H1 (cell line): ENCODE measurements at regions not wholly inside any gene's neighbourhood (a gene's known extent, or its start where the extent isn't known, plus 50 kb on each side); places are given as distances from the start of the nearest gene placed in this dataset.

ENCODE experiments used
- CTCF ChIA-PET: fragments of 300-600 bp; sonication (Branson Sonifier 250); formaldehyde crosslinking; loops from one replicate; lab custom pipeline; 2021; ENCODE audit not compliant: partially characterized antibody; lab: Charles Lee
- POLR2A ChIA-PET: fragments of 300-600 bp; sonication (Branson Sonifier 250); formaldehyde crosslinking; loops from one replicate; lab custom pipeline; 2021; ENCODE audit warnings: inconsistent platforms; ENCODE audit not compliant: partially characterized antibody; lab: Charles Lee
- DNase-seq, 2 experiments: peaks; one replicate each; pipeline versions ENCODE4 v3.0.0 to v3.0.0-alpha.2; 2010 to 2022; ENCODE audit warnings: low spot score in 2 of 2, low read depth in 1 of 2, mixed read lengths in 1 of 2
- FAIRE-seq: peaks from 2 replicates; lab custom pipeline; 2011; peaks lifted over from hg19 to GRCh38; lab: Jason Lieb, UNC
- H2AFZ ChIP-seq: 2 replicates; pipeline ENCODE4 v1.8.1; 2012; ENCODE audit warnings: low read length, inconsistent platforms
- H2AK5ac ChIP-seq: 2 replicates; pipeline ENCODE4 v1.6.1; 2013; ENCODE audit warnings: low read depth, low read length
- H2BK120ac ChIP-seq: replicated peaks from 2 replicates; pipeline ENCODE3; 2013; ENCODE audit warnings: low read depth, low read length, inconsistent platforms
- H2BK12ac ChIP-seq: 2 replicates; pipeline ENCODE4 v1.6.1; 2013; ENCODE audit warnings: low read depth, low read length
- H2BK15ac ChIP-seq: 2 replicates; pipeline ENCODE4 v1.6.1; 2013; ENCODE audit warnings: low read length
- H2BK20ac ChIP-seq: 2 replicates; pipeline ENCODE4 v1.6.1; 2013; ENCODE audit warnings: low read length
- H2BK5ac ChIP-seq: 2 replicates; pipeline ENCODE4 v1.6.1; 2013; ENCODE audit warnings: low read depth, low read length
- H3K14ac ChIP-seq: 2 replicates; pipeline ENCODE4 v1.6.1; 2013; ENCODE audit warnings: inconsistent platforms; ENCODE audit not compliant: insufficient read length
- H3K18ac ChIP-seq: 2 replicates; pipeline ENCODE4 v1.6.1; 2013; ENCODE audit warnings: low read length; ENCODE audit errors: extremely low read depth
- H3K23ac ChIP-seq: 2 replicates; pipeline ENCODE4 v1.6.1; 2013; ENCODE audit warnings: inconsistent platforms; ENCODE audit not compliant: insufficient read length
- H3K23me2 ChIP-seq: 2 replicates; pipeline ENCODE4 v1.6.1; 2013; ENCODE audit warnings: low read depth, low read length
- H3K27ac ChIP-seq: 2 replicates; pipeline ENCODE4 v1.6.1; 2011; ENCODE audit warnings: low read depth, low read length, inconsistent platforms
- H3K27me3 ChIP-seq, 4 experiments: replicated peaks in 1 of 4; 1 replicate in 1 of 4; 2 replicates in 3 of 4; pipeline versions ENCODE4 v1.6.1 to v1.8.1; 2011 to 2013; ENCODE audit warnings: low read length in 3 of 4, mild to moderate bottlenecking in 3 of 4, inconsistent platforms in 2 of 4, mixed read lengths in 2 of 4, moderate library complexity in 1 of 4; ENCODE audit not compliant: control insufficient read depth in 3 of 4, insufficient read depth in 3 of 4; ENCODE audit errors: extremely low read depth in 1 of 4
- H3K36me3 ChIP-seq, 4 experiments: 2 replicates each; pipeline versions ENCODE4 v1.6.1 to v1.8.1; 2011 to 2013; ENCODE audit warnings: mild to moderate bottlenecking in 4 of 4, low read length in 3 of 4, moderate library complexity in 2 of 4, control low read depth in 1 of 4, inconsistent platforms in 1 of 4; ENCODE audit not compliant: insufficient read depth in 4 of 4, control insufficient read depth in 2 of 4
- H3K4ac ChIP-seq: replicated peaks from 2 replicates; pipeline ENCODE3; 2013; ENCODE audit warnings: low read length, low read depth, mixed read lengths, inconsistent platforms; ENCODE audit not compliant: insufficient read length
- H3K4me1 ChIP-seq, 4 experiments: replicated peaks in 1 of 4; 1 replicate in 1 of 4; 2 replicates in 3 of 4; pipeline versions ENCODE4 v1.6.1 to v1.8.1; 2011 to 2013; ENCODE audit warnings: low read length in 3 of 4, inconsistent platforms in 2 of 4, mixed read lengths in 1 of 4; ENCODE audit not compliant: insufficient read depth in 4 of 4, control insufficient read depth in 3 of 4
- H3K4me2 ChIP-seq, 2 experiments: 2 replicates each; pipeline versions ENCODE4 v1.6.1 to v1.8.1; 2011 to 2013; ENCODE audit warnings: low read depth in 2 of 2, low read length in 2 of 2, control low read depth in 1 of 2, inconsistent platforms in 1 of 2, mild to moderate bottlenecking in 1 of 2; ENCODE audit not compliant: insufficient read depth in 1 of 2
- H3K4me3 ChIP-seq, 4 experiments: fragments of 200-600, 300-600 bp in 1 of 4; sonication (generic), shearing (Covaris generic), sonication (Bioruptor Twin) in 1 of 4; 2 replicates each; pipeline versions ENCODE4 v1.5.1 to v1.8.1; 2011 to 2016; ENCODE audit warnings: low read length in 4 of 4, low read depth in 3 of 4, control low read depth in 2 of 4, inconsistent platforms in 2 of 4, mild to moderate bottlenecking in 2 of 4, mixed read lengths in 1 of 4, moderate library complexity in 1 of 4; ENCODE audit not compliant: insufficient read depth in 2 of 4; ENCODE audit errors: extremely low read depth in 1 of 4
- H3K56ac ChIP-seq: replicated peaks from 2 replicates; pipeline ENCODE3; 2013; ENCODE audit warnings: low read depth, mild to moderate bottlenecking, mixed read lengths, low read length, inconsistent platforms; ENCODE audit not compliant: insufficient read length
- H3K79me1 ChIP-seq: 2 replicates; pipeline ENCODE4 v1.6.1; 2013; ENCODE audit warnings: low read depth, low read length, control low read depth
- H3K79me2 ChIP-seq, 2 experiments: 2 replicates each; pipeline versions ENCODE4 v1.6.1 to v1.8.1; 2012 to 2013; ENCODE audit warnings: low read length in 2 of 2, mild to moderate bottlenecking in 2 of 2, inconsistent platforms in 1 of 2; ENCODE audit not compliant: insufficient read depth in 2 of 2, control insufficient read depth in 1 of 2
- H3K9ac ChIP-seq, 4 experiments: replicated peaks in 1 of 4; 1 replicate in 1 of 4; 2 replicates in 3 of 4; pipeline versions ENCODE4 v1.6.1 to v1.8.1; 2011 to 2013; ENCODE audit warnings: low read depth in 3 of 4, low read length in 3 of 4, control low read depth in 2 of 4, mild to moderate bottlenecking in 2 of 4, moderate library complexity in 2 of 4, inconsistent platforms in 1 of 4; ENCODE audit errors: extremely low read depth in 1 of 4
- H3K9me3 ChIP-seq, 2 experiments: 2 replicates each; pipeline versions ENCODE4 v1.6.1 to v1.8.1; 2012 to 2013; ENCODE audit warnings: mild to moderate bottlenecking in 2 of 2, moderate library complexity in 2 of 2, control low read depth in 1 of 2, inconsistent platforms in 1 of 2, low read depth in 1 of 2, low read length in 1 of 2, mixed read lengths in 1 of 2; ENCODE audit not compliant: insufficient read depth in 2 of 2
- H4K20me1 ChIP-seq, 2 experiments: replicated peaks in 1 of 2; 2 replicates each; pipeline versions ENCODE3 to v1.8.1; 2011 to 2013; ENCODE audit warnings: inconsistent platforms in 2 of 2, low read length in 2 of 2, mild to moderate bottlenecking in 1 of 2; ENCODE audit not compliant: insufficient read depth in 2 of 2, control insufficient read depth in 1 of 2
- H4K5ac ChIP-seq: 2 replicates; pipeline ENCODE4 v1.6.1; 2013; ENCODE audit warnings: low read length, low read depth, mixed read lengths, inconsistent platforms; ENCODE audit not compliant: insufficient read length
- H4K8ac ChIP-seq: 2 replicates; pipeline ENCODE4 v1.8.0; 2013; ENCODE audit warnings: mild to moderate bottlenecking, moderate library complexity, low read length, inconsistent platforms; ENCODE audit not compliant: insufficient read depth; ENCODE audit errors: extremely low read depth
- H4K91ac ChIP-seq: replicated peaks from 2 replicates; pipeline ENCODE3; 2013; ENCODE audit warnings: low read length, mixed read lengths, inconsistent platforms; ENCODE audit not compliant: insufficient read length
- BACH1 ChIP-seq: IDR thresholded peaks from 2 replicates; pipeline ENCODE4 v1.6.1; 2012; ENCODE audit warnings: low read length, improper control_type of control experiment
- CBX5 ChIP-seq: fragments of 300-800, 300-1000 bp; sonication (generic); IDR thresholded peaks from 2 replicates; pipeline ENCODE4 v1.7.1; 2016; ENCODE audit warnings: antibody characterized with exemption, low read length, low read depth
- CEBPB ChIP-seq: IDR thresholded peaks from 2 replicates; pipeline ENCODE4 v1.6.1; 2012; ENCODE audit warnings: low read depth, low read length
- CTBP2 ChIP-seq: IDR thresholded peaks from 2 replicates; pipeline ENCODE4 v1.7.0; 2011; ENCODE audit warnings: borderline replicate concordance, mild to moderate bottlenecking, moderate library complexity, mixed read lengths, low read length; ENCODE audit not compliant: insufficient read depth, insufficient read length
- EGR1 ChIP-seq: IDR thresholded peaks from 2 replicates; pipeline ENCODE4 v1.6.1; 2011; ENCODE audit warnings: low read depth, low read length, borderline replicate concordance
- EZH2 ChIP-seq: fragments of 200-600 bp; sonication (generic); IDR thresholded peaks from 2 replicates; pipeline ENCODE4 v1.7.1; 2012; ENCODE audit warnings: low read depth, mild to moderate bottlenecking, moderate library complexity, low read length, inconsistent platforms; ENCODE audit not compliant: severe bottlenecking
- SIRT6 ChIP-seq: IDR thresholded peaks from one replicate; pipeline ENCODE4 v1.7.1; 2012; ENCODE audit warnings: low read length, inconsistent platforms
- SP1 ChIP-seq: IDR thresholded peaks from 2 replicates; pipeline ENCODE4 v1.6.1; 2011; ENCODE audit warnings: low read depth, low read length
- TAF1 ChIP-seq: IDR thresholded peaks from 2 replicates; pipeline ENCODE4 v1.6.1; 2011; ENCODE audit warnings: mild to moderate bottlenecking, low read depth, low read length
- TBP ChIP-seq: IDR thresholded peaks from 2 replicates; pipeline ENCODE4 v1.6.1; 2011; ENCODE audit warnings: low read depth, low read length, improper control_type of control experiment
- TCF12 ChIP-seq: IDR thresholded peaks from 2 replicates; pipeline ENCODE4 v1.6.1; 2011; ENCODE audit warnings: low read depth, mild to moderate bottlenecking, low read length
- TEAD4 ChIP-seq: IDR thresholded peaks from 2 replicates; pipeline ENCODE4 v1.6.1; 2012; ENCODE audit warnings: low read depth, low read length, inconsistent platforms, mixed read lengths
- ZNF274 ChIP-seq: IDR thresholded peaks from 2 replicates; pipeline ENCODE4 v1.7.0; 2012; ENCODE audit warnings: low read length, borderline replicate concordance; ENCODE audit errors: extremely low read depth
- WGBS, 2 experiments: shearing (Covaris generic) in 1 of 2; methylation state at CpG; one replicate each; pipeline versions ENCODE4 v1.1.6 to v1.1.7; 2013 to 2015; ENCODE audit warnings: low lambda C conversion rate in 2 of 2, mixed read lengths in 2 of 2, inconsistent platforms in 1 of 2, low coverage in 1 of 2, missing lambda C conversion rate in 1 of 2; ENCODE audit not compliant: insufficient replicate concordance in 2 of 2, insufficient coverage in 1 of 2, insufficient read length in 1 of 2; ENCODE audit errors: extremely low coverage in 1 of 2, missing lambda C conversion rate in 1 of 2; 5-methylcytosine and 5-hydroxymethylcytosine counted together

GRCh38 chr11:111443032-111443431 is 64.0 kb upstream of the POU2AF1 start:
- no peak for FAIRE-seq
- H2BK20ac ChIP-seq = no peak overlapping the region
- no peak overlapping the region for H3K14ac ChIP-seq
- H3K79me2 ChIP-seq = no peaks in the 10 kb centered on the region
- H2AK5ac ChIP-seq = no peak overlapping the region
- H3K4ac ChIP-seq = no peak overlapping the region
- H3K23me2 ChIP-seq = peaks cover 2% of the 10 kb centered on the region; the same call in 1 of the 2 replicates
- POLR2A ChIA-PET = interaction anchor here (0.6 kb wide), 1 partner anchor 139 kb away, joined by 5 read pairs; no protein-coding TSS in a partner anchor
- H3K79me1 ChIP-seq = no peaks in the 10 kb centered on the region
- no peak overlapping the region for H3K4me3 ChIP-seq
- 0 out of 7 replicates have a peak, but pooled peaks cover 0 to 2% (median 0%) of the 10 kb centered on the region in 4 experiments for H3K27me3 ChIP-seq
- H2BK15ac ChIP-seq = no peak overlapping the region
- CTCF ChIA-PET = interaction anchor here (1.0 to 5.5 kb wide), 2 partner anchors 10 to 13 kb away, joined by 5 to 72 read pairs; no protein-coding TSS in a partner anchor
- H3K4me2 ChIP-seq = no peak overlapping the region
- H2AFZ ChIP-seq = no peak overlapping the region
- H3K27ac ChIP-seq = no peak overlapping the region
- H3K4me1 ChIP-seq = peaks cover 0 to 1% (median 0%) of the 10 kb centered on the region in 4 experiments; a peak in 2 of 7 replicates
- H4K20me1 ChIP-seq = no peaks in the 10 kb centered on the region
- 88% methylated on average over 2 of the region's 2 CpGs; no CpG with 5 or more reads in 1 of the 2 experiments for WGBS, 2 experiments
- no peak overlapping the region for H3K18ac ChIP-seq
- no peak overlapping the region for H3K9ac ChIP-seq
- H2BK5ac ChIP-seq = no peak overlapping the region
- H4K91ac ChIP-seq = no peak overlapping the region
- DNase-seq = no peak
- H3K9me3 ChIP-seq = no peaks in the 10 kb centered on the region
- no peak overlapping the region for H4K8ac ChIP-seq
- no peak overlapping the region for H2BK120ac ChIP-seq
- TF ChIP-seq CTBP2 = no peak
- no peak for TF ChIP-seq SP1
- TF ChIP-seq EGR1 = no peak
- TF ChIP-seq ZNF274 = no peak
- no peak for TF ChIP-seq TAF1
- TF ChIP-seq SIRT6 = no peak
- TF ChIP-seq TEAD4 = no peak
- no peak for TF ChIP-seq CBX5
- no peak for TF ChIP-seq TCF12
- no peak for TF ChIP-seq TBP
- TF ChIP-seq BACH1 = no peak
- no peak for TF ChIP-seq CEBPB
- TF ChIP-seq EZH2 = no peak
- no peak overlapping the region for H2BK12ac ChIP-seq
- H3K36me3 ChIP-seq = no peaks in the 10 kb centered on the region
- H4K5ac ChIP-seq = no peak overlapping the region
- H3K56ac ChIP-seq = no peak overlapping the region
- H3K23ac ChIP-seq = no peak overlapping the region
